Progenitor cell of endocrine pancreas (in vitro differentiated cells): ENCODE measurements at regions not wholly inside any gene's neighbourhood (a gene's known extent, or its start where the extent isn't known, plus 50 kb on each side); places are given as distances from the start of the nearest gene placed in this dataset.

Source experiments
- DNase-seq: peaks from one replicate; pipeline ENCODE4 v3.0.0; 2021; ENCODE audit warnings: low spot score; ENCODE audit not compliant: unreplicated experiment
- H3K27ac Mint-ChIP-seq: 2 replicates; pipeline ENCODE4 v1.8.0; 2021; ENCODE audit warnings: mild to moderate bottlenecking, moderate library complexity, mixed read lengths
- H3K27me3 Mint-ChIP-seq: 2 replicates; pipeline ENCODE4 v1.8.0; 2021; ENCODE audit warnings: mixed read lengths
- H3K36me3 Mint-ChIP-seq: 2 replicates; pipeline ENCODE4 v1.8.0; 2022; ENCODE audit warnings: mixed read lengths; ENCODE audit not compliant: insufficient read depth
- H3K4me1 Mint-ChIP-seq: 2 replicates; pipeline ENCODE4 v1.8.0; 2021; ENCODE audit warnings: low read depth, mixed read lengths
- H3K4me3 Mint-ChIP-seq: 2 replicates; pipeline ENCODE4 v1.8.0; 2021; ENCODE audit warnings: low read depth, mild to moderate bottlenecking, moderate library complexity, mixed read lengths
- H3K9me3 Mint-ChIP-seq: 2 replicates; pipeline ENCODE4 v1.8.0; 2021; ENCODE audit warnings: low read depth, mixed read lengths
- TF ChIP-seq, protein P1 (sequence below): fragments of 200-600 bp; sonication (generic); IDR thresholded peaks from one replicate; pipeline ENCODE4 v1.5.0; 2021; ENCODE audit warnings: antibody characterized with exemption, mild to moderate bottlenecking; ENCODE audit not compliant: unreplicated experiment

DNA sequence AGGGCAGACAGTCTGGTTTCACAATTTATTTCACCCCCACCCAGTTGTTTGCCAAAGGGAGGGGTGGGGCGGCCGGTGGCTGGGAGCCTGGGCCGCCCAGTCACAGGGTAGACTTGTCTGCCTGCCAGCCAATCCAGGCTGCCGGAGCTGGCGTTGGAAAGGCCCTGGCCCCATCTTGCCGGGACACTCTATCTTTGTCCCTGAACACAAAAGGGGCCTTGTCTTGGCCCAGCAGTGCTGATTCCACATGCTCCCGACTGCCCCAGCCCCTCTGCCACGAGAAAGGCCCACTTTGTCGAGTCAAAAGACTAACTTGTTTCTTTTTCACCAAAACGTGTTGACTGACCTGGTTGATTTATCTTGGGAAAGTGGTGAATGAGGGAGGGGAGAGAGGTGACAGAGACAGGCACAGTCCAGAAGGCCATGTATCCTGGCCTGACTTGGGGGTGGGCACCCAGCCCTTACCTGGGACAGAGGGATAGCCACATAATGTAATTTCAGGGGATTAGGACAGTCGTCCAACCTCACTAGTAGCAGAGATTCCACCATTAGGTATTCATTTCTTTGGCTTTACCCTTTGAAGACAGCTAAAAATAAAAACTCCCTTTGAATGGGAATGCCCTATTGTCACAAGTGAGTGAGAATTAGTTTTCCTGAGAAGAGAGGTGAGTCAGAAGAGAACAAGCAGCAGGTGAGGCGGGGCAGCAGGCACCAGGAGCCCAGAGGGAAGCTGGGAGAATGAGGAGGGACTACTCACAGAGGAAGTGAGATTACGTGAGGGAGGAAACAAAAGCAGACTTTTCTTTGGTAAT is 67.0 kb upstream of the SIRPA start:
- peak overlapping the region; percentile 95 for H3K27ac Mint-ChIP-seq
- no peak for DNase-seq
- H3K27me3 Mint-ChIP-seq, result peaks cover 13% of the 10 kb centered on the region

GRCh38 chr20:1827510-1827973 is 67.7 kb upstream of the SIRPA start:
- TF ChIP-seq, protein P1, sequence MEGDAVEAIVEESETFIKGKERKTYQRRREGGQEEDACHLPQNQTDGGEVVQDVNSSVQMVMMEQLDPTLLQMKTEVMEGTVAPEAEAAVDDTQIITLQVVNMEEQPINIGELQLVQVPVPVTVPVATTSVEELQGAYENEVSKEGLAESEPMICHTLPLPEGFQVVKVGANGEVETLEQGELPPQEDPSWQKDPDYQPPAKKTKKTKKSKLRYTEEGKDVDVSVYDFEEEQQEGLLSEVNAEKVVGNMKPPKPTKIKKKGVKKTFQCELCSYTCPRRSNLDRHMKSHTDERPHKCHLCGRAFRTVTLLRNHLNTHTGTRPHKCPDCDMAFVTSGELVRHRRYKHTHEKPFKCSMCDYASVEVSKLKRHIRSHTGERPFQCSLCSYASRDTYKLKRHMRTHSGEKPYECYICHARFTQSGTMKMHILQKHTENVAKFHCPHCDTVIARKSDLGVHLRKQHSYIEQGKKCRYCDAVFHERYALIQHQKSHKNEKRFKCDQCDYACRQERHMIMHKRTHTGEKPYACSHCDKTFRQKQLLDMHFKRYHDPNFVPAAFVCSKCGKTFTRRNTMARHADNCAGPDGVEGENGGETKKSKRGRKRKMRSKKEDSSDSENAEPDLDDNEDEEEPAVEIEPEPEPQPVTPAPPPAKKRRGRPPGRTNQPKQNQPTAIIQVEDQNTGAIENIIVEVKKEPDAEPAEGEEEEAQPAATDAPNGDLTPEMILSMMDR, result no peak
- H3K4me3 Mint-ChIP-seq, result no peak overlapping the region
- DNase-seq, result no peak
- H3K27me3 Mint-ChIP-seq, result peaks cover 10% of the 10 kb centered on the region
- no peaks in the 10 kb centered on the region for H3K9me3 Mint-ChIP-seq
- H3K36me3 Mint-ChIP-seq, result no peaks in the 10 kb centered on the region
- peak overlapping the region; percentile 2 for H3K27ac Mint-ChIP-seq
- H3K4me1 Mint-ChIP-seq, result peaks cover 21% of the 10 kb centered on the region

More for the DNA sequence above, 67.0 kb upstream of the SIRPA start:
- Mint-ChIP-seq H3K36me3 (no peaks in the 10 kb centered on the region), H3K9me3 (no peaks in the 10 kb centered on the region), H3K4me3 (no peak overlapping the region), H3K4me1 (peaks cover 21% of the 10 kb centered on the region)
- TF ChIP-seq, protein P1, result no peak

DNA sequence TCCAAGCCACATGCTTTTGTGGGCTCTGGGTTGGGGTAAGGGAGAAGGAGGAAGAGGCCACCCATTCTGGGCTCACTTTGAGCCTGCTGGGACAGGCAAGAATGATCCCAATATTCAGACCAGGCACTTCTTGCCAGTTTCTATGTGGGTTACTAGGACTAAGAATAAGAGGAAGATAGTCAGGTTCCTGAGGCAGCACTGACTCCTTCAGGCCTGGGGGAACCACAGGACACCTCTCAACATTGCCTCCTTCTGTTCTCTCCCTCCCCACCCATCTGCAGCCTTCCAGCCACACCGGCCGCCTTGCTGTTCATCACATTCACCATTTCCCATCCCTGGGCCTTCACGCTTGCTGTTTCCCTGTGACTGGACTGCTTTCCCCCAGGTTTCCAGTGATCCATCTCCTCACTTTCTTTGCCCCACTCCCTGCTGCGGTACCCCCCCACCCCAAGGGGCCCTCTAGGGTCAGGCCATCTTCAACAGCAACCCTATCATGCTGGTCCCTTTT is 69.2 kb upstream of the SIRPA start:
- peaks cover 21% of the 10 kb centered on the region for H3K4me1 Mint-ChIP-seq
- no peak overlapping the region for H3K27ac Mint-ChIP-seq
- no peaks in the 10 kb centered on the region for H3K36me3 Mint-ChIP-seq
- H3K4me3 Mint-ChIP-seq, result no peak overlapping the region
- no peak for DNase-seq
- peaks cover 6% of the 10 kb centered on the region for H3K9me3 Mint-ChIP-seq
- H3K27me3 Mint-ChIP-seq, result peaks cover 4% of the 10 kb centered on the region
- TF ChIP-seq, protein P1, result no peak

DNA sequence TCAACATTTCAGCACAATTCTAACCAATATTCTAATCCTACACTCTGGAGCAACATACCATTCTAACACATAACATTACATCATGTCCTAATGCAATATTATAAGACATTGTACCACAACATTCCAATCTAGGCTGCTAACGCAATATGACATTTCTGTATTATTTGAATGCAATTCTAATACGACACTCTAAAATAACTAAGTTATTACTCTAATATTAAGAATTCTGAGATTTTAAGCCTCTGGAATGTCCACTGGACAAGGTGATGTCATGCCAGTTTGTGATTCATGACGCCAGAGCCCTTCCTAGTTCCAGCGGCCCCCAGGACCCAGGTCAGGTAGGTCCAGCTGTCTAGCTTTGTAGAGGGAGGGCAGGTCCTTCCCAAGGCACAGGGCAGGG is 69.7 kb upstream of the SIRPA start:
- Mint-ChIP-seq H3K4me1 (peaks cover 21% of the 10 kb centered on the region), H3K9me3 (peaks cover 6% of the 10 kb centered on the region), H3K36me3 (no peaks in the 10 kb centered on the region), H3K27ac (no peak overlapping the region), H3K27me3 (peaks cover 4% of the 10 kb centered on the region), H3K4me3 (no peak overlapping the region)
- TF ChIP-seq, protein P1, result no peak
- no peak for DNase-seq

- Mint-ChIP-seq H3K27me3 (peaks cover 5% of the 10 kb centered on the region), H3K27ac (no peak overlapping the region), H3K9me3 (peaks cover 6% of the 10 kb centered on the region), H3K36me3 (no peaks in the 10 kb centered on the region), H3K4me1 (peaks cover 21% of the 10 kb centered on the region), H3K4me3 (no peak overlapping the region)
- DNase-seq, result no peak
- TF ChIP-seq, protein P1, result no peak
Observed at GRCh38 chr20:1824834-1825233, 70.4 kb upstream of the SIRPA start.
